ENCODE measurements at regions not wholly inside any gene's neighbourhood (a gene's known extent, or its start where the extent isn't known, plus 50 kb on each side); places are given as distances from the start of the nearest gene placed in this dataset.

DNA sequence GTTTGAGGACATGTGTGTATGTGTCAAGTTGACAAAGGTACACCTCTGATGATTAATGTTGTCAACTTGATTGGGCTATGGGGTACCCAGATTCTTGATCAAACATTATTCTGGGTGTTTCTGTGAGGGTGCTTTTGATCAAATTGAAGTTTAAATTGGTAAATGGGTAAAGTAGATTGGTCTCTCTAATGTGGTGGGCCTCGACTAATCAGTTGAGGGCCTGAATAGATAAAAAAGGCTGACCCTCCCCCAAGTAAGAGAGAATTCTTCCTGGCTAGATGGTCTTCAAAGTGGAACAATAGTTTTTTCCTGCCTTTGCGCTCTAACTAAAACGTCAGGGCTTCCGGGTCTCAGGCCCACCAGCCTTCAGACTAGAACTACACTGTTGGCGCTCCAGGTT lies 309.9 kb upstream of the MGMT start:
- no peak for DNase-seq

DNA sequence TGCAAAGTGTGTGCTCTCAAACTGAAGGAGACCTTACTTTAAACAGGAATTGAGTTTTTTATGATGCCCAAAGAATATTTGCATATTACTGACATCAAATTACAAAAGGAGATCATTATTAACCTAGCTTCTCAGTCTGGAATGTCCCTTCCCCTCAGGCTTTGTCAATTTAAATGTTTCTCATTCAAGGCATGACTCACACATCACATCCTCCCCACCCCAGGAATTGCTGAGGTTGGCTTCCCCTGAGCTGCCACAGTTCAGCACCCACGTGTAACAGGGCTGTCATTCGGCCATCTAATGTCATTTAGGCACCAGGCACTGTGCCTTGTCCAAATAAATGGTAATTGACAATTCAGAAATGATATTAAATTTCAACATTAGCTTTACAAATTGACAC lies 305.9 kb upstream of the MGMT start:
- DNase-seq = no peak

DNA sequence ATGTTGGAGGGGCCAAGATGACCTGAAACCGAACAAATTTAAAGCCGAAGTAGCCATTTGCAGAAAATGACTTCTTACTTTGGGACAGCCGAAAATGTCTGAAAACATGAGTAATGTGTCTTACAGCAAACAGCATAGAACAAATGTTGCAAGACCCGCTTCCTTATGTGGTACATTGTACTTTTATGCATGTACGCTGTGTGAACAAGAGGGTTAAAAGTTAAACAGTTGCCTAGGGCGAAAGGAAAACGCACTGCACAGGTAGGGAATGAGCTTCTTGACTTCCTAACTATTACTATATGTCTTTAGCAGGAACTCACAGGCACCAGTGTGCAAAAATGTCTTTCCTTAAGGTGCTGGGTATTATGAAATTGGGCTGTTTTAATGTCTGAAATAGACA lies 303.5 kb upstream of the MGMT start:
- no peak for DNase-seq

DNA sequence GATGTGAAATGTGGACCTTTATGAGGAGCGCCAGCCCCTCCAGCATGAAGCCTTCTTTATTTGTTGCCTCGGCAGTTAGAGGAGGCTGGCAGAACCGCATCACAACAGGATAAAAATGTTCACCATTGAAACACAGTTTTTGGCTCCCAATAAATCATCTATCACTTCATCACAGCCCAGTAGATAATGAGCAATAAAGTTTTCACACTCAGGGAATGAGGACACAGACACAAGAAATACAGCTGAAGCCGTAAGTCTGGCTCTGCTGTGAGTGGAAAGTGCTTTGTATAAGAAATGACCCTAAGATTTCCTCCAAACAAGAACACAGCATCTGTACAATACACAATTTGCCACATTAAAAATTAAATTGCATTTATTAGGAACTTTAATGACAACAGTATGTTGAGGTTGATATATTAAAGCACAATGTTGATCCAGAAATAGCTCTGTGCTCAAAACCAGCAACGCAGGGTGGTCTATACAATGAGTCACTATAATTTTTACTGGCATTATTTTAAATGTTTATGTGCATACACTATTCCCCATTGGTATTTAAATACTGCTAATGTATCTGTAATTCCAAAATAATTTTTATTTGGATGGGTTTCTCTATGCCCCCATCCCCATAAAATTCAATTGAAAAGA lies 301.8 kb upstream of the MGMT start:
- DNase-seq = no peak

DNA sequence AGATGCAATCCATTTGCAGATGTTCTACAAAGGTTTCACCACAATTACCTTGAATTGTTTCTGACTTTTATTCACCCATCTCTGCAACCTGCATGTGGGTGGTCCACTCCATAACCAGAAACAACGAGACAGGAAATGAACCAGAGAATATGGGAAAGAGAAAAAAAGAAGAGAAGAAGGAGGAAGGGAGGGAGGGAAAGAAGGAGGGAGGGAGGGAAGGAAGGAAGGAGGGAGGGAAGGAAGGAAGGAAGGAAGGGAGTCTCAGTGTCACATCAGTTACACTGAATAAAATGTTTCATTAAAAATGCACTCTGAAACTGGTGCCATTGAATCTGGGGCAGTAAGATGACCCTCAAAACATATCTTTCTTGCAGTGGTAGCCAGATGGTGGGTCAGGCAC lies 301.3 kb upstream of the MGMT start:
- no peak for DNase-seq

DNA sequence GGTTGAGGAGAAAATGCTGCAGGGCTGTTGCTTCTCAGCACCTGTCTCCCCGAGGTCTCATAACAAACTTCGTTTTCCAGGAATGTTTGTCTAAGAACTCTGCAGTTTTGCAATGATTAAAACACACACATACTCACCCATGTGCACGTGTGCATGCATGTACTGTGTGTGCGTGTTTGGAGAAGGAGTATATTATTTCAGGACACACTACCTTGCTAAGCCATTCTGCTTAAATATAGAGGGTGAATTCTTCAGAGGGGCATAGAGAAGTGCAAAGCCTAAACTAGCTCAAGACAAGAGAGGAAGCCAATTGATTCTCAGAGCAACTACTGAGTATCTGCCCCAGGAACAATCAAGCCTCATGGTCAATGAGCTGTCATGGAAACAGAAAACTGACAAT lies 298.4 kb upstream of the MGMT start:
- no peak for DNase-seq

DNA sequence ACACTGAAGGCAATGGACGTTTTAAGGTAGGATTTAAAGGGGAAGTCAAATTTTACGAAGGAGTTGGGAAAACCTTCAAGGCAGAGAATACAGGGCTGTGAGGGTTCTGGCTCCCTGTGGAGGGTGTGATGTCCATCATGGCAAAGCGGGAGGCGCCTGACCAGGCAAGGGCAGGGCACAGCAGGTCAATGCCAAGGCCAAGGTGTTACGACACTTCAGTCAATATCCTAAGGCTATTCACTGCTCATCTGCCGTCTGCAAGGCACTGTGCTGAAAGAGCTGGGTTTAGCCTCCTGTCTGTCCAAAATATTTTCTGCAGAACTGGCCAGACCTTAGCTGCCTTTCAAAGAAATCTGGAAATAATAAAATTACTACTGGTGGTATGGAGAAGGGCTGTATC lies 297.9 kb upstream of the MGMT start:
- DNase-seq = no peak

DNA sequence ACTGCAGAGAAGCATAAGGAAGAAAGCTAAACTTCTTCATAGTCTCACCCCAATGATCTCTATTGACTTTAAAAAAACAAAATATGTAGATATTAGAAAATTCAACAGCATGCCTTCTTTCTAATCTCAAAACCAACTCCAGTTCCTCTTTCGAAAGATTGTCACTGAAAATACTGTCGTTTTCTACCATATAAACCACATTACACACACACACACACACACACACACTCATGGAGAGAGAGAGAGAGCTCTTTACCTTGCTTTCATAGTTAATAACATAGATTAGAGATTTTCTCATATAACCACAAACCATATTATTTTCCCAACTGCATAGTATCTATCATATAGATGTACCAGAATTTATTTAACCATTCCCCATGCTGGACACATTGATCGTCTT lies 296.2 kb upstream of the MGMT start:
- DNase-seq = no peak

DNA sequence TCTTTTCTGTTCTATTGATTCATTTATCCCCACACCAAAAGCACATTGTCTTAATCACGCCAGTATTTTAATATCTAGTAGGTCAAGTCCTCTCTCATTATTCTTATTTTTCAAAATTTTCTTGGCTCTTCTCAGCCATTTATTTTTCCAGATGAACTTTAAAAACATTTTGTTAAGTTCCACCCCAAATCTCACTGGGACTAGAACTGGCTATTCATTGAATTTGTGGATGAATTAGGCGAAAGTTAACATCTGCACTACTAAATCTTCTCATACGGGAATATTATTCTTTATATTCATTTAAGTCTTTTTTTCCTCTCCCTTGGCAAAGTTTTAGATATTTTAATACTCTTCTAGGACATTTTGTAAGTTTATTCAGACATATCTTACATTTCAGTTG lies 295.2 kb upstream of the MGMT start:
- DNase-seq = no peak

DNA sequence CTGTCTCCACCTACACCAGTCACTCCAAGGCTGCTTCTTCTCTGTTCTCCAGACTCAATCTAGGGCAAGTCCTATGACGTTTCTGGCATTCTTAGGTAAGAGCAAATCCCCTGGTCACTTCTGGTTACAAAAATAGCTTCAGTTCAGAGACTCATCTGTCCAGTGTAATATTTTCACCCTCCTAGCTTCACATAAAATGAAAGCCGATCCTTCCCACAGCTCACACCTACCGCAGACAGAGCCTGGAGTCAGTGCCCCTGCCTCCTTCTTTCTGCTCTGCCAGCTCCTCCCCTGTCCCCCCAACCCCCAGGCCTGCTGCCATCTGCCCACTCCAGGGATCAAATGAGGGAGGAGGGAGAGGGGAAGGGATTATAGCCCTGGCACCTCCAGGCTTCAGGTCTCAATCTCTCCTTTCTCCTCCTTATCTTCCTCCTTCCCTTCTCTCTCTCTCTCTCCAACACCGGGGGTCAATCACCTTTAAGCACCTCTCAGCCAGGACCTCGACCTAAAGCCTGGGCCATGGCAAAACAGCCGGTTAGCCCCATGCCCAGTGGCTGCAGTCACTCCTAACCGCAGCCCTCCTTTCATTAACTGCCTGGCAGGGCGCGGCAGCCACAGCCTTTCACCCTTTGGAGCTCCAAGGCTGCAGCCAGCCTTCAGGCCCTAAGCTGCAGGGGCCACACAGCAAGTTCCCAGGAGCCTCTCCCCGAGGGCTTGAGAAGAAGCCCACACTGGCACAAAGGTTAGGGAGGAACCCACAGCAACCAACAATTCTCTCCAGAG lies 292.6 kb upstream of the MGMT start:
- DNase-seq = no peak

DNA sequence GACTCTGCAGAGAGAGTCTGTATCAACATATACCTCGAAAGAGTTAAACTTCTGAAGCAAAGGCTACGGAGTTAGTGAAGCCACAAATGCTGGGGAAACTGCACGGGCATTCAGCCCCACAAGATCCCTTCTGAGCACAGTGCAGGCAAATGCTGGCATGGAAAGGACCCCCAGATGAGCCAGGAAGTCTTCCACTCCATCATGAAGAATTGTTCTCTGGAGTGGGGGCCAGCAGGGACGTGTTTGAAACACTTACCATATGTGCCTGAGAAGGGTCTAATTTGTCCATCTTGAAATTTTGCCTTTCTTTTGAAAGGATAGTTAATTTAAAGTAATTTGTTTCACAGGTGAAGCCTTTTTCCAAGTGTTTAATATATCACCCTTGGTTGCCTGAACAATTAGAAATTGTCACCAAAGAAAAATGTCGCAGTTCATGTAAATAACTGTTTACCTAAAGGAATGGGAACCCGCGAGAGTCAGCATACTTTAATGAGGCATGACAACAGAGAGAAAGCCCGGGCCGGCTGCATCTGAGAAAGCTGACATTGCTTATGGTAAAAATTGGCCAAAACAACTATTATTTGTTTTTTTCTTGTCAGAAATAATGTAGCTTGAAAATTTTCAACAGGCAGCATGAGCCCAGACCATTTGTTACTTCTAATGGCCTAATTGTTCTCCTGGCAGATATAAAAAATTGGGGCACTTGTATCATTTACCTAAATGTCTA lies 287.6 kb upstream of the MGMT start:
- no peak for DNase-seq

DNA sequence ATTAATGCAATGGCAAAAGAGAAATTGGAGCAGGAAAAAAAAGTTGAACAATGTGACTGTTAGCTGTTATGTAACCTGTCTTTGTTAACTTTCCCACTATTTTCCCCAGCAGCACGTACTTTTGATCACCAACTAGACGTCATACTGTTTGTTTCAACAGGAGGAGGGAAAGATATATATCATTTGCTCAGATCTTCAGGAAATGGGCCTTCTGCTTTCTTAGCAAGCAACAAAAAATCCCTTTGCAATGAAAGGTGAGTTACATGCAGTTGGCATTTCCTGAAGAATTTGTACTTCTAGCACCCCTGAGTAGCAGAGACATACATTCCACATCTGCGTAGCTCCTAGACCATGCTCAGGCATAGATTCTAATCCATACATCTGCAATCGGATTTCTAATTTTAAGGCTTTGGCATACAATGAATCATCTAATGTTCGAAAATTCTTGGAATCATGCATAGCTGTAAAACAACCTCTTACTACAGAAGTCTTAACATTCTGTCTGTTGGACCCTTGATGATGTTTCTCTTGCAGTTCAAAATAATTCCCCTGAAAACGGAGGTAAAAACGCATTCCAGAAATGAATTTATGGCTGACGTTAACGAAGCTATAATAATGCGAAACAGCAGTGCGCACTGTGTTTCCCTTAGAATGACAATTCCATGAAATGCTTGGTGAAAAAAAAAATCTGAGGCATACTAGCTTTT lies 286.9 kb upstream of the MGMT start:
- no peak for DNase-seq

DNA sequence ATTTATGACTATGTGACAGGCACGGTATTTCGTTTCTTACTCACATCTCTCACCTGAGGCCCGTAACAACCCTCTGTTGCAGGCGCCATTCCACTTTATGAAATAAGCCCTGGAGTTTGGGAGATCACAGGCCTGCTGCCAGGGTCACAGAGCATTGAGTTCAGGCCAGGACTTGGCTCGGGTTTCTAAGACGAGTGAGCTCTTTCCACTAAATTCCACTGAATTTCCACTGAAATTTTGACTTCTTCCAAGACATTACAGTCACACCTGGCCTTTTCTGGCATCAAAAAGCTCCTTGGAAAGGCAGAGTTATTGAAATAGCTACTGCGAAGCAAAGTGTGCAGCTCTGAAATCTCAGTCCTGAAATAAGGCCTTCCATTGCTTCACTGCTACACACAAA lies 282.8 kb upstream of the MGMT start:
- DNase-seq = no peak

DNA sequence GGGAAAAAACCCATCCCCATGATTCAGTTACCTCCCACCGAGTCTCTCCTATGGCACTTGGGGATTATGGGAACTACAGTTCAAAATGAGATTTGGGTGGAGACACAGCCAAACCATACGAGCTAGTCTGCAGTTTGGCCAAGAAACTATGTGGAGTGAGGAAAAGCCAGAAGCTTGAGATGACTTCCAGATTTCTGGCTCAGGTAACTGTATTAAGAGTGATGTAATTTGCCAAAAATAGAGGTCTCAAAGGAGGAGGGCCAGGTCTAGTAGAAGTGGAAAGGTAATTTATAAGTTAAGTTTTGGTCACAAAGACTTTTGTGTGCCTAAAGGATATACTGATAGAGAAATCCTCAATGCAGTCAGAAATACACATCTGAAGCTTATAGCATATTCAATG lies 279.7 kb upstream of the MGMT start:
- DNase-seq = no peak

DNA sequence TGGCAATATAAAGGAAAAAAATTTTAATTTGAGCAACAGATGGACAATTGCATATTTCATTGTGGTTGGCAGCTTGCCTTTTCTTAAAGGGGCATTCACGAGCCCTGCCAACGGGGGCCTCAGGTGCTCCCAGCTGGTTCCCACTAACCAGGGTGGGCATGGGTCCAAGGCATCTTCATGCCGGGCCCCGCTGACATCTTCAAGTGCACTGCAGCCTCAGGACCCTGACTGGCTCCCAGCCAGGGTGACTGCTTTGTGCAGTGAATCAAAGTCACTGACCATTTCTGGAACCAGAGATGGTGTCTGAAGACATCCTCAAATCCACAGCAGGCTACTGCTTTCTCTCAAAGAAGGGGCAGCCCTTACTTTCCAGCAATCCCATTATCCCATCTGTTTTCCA lies 275.2 kb upstream of the MGMT start:
- peak; percentile 13 for DNase-seq

DNA sequence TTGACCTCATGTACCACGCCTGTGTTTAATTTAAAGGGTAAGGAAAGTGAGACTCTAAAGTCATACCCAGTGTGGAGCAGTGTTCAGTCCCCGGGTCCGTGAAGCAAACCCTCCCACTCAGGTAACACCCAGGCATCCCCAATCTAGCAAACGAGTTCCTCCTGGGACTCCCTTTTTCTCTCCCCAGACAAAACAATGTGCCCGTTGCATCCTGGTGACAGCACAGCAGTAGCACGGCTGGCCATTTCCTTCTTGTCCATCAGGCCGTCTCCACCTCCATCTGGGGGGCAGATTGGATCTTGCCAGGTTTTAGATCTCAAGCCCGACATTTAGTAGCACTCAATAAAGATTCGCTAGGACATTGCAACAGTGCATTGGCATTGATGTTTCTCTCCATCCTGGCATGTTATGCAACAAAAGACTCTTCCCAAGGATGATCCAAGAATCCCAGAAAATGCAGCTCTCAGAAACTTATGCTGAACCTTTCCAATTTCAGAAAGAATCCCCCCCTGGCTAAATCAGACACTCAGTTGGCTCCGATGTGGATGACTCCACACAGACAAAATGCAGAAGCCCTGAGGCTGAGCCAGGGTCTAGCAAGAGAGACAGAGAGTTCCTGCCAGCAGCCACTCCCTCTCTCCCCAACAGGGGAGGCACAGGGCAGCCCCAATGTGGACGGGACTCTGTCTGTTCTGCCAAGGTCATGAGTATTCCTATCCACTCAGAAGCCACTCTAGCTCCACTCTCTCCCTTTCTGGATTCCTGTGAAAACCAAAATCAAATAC lies 274.5 kb upstream of the MGMT start:
- no peak for DNase-seq

DNA sequence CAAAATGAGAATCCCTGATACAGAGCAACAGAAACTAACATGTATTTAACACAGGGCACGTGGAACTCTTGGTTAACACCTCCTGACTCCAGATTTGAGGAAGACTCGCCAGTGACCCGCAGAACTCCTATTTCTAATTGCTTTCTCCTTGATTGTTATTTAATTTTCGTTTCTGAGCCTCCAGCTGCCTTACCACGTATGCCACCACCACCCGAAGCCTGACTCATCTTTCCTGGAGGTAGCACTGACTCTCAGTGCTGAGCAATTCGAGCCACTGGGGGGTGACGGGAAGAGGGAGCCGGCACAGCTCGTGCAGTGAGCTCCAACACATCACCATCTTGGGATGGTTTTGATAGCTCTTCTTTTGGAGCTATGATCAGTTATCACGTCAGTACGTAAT lies 273.9 kb upstream of the MGMT start:
- no peak for DNase-seq

DNA sequence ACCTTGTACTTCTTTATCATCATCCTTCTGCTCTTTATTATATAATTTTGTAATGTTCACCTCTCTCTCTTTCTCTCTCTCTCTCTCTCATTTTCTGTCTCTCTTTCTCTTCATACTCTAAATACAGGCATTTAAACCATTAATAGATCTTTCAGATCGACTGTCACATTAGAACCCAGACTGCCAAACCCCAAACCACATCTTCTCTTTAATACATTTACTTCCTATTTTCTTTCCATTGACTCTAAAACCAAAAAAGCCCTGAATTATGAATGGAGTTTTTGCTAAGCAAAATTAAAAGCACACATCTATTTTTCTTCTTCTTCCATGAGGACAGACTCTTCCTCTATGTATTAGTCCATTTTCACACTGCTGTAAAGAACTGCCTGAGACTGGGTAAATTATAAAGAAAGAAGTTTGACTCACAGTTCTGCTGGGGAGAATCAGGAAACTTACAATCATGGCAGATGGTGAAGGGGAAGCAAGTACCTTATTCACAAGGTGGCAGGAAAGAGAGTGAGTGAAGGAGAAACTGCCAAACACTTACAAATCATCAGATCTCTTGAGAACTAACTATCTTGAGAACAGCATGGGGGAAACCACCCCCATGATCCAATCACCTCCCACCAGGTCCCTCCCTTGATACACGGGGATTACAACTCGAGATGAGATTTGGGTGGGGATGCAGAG lies 272.7 kb upstream of the MGMT start:
- DNase-seq = no peak

DNA sequence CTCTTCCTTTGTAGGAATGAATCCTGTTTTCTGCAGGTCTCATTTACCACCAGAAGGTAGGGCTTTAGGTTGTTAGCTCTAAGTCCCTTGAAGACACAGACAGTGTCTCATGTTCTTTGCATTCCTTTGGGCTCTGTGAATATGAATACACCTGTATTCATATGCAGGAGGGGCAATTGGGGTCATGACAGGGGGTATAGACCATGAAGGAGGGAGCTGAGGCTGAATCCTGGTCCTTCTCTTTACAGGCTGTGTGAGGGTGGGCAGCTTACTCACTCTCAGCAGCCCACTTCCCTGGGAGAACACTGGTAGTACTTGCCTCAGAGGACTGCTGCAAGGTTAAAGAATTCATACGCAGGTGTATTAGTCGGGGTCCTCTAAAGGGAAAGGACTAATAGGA lies 267.2 kb upstream of the MGMT start:
- DNase-seq = no peak

DNA sequence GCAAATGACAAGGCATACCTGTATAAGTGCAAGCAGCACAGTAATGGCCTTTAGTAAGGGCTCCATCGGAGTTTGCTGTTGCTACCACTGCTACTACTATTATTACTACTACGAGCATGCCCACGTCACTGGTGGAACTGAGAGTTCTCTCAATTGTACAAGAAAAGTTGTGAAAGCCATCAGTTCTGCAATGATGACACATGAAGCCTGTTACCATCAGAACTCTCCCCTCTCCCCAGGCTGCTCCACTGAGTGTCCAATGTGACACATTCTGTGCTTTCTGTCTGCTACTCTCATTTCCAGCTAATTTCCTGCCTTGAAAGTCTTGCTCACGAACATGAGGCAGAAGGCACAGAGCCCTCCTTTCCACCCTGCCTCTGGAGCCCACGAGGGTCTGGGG lies 263.2 kb upstream of the MGMT start:
- DNase-seq = no peak

DNA sequence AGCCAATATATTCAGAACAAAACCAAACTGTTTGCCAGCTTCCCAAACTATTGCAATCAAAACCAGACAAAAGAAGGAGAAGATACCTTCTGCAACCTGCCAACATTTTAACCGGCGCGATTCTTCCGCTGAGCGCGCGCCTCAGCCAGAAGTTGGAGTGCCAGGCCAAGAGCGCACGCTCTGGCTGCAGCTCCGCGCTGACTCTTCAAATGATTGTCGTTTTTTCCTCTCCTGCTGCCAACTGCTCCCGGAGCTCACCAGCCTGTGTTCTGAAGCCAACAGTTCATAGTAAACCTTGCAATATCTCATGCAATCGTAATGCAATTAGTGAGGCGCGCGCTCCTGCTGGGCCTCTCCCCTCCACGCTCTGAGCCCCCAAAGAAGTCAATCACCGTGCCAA lies 259.7 kb upstream of the MGMT start:
- DNase-seq = peak; percentile 32

DNA sequence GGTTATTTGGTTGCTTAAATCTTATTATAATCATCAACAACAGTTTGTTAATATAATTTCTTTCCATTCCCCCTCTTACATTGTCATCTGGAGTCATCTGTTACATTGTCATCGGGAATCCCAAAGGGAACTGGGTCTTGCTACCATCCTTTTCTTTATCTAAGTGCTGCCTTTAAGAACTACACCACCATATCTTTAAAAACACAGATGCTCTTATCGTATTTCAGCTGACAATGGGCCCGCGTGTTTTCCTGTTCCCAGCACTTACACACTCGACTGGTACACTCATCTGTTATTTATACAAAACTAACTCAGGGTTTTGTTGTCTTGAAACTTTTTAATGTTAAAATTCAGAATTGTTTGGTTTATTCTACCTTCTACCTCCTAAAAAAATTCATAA lies 256.2 kb upstream of the MGMT start:
- DNase-seq = no peak
